ENCODE measurements at regions not wholly inside any gene's neighbourhood (a gene's known extent, or its start where the extent isn't known, plus 50 kb on each side); places are given as distances from the start of the nearest gene placed in this dataset.

GRCh38 chr6:141199074-141199473, 933.7 kb upstream of the GJE1 start:
- TF ChIP-seq CTCF (IDR thresholded peaks at IDR 0.05) (no peak), POLR2A (IDR thresholded peaks at IDR 0.05) (no peak)
